Smooth muscle cell (in vitro differentiated cells): ENCODE measurements at regions not wholly inside any gene's neighbourhood (a gene's known extent, or its start where the extent isn't known, plus 50 kb on each side); places are given as distances from the start of the nearest gene placed in this dataset.

Source experiments
- DNase-seq: peaks from one replicate; lab custom pipeline; 2025; ENCODE audit not compliant: unreplicated experiment; lab: John Stamatoyannopoulos, UW
- H2AFZ ChIP-seq: fragments of 200-600 bp; sonication (generic); 2 replicates; pipeline ENCODE4 v1.6.0; 2016; ENCODE audit warnings: antibody characterized with exemption, low read depth, mild to moderate bottlenecking
- H3F3A ChIP-seq: fragments of 200-600 bp; sonication (generic); 2 replicates; pipeline ENCODE4 v1.6.0; 2017; ENCODE audit warnings: antibody characterized with exemption, low read depth
- H3K27ac ChIP-seq: fragments of 200-600 bp; sonication (generic); 2 replicates; pipeline ENCODE4 v1.5.1; 2016; ENCODE audit warnings: low read depth, mild to moderate bottlenecking
- H3K27me3 ChIP-seq: fragments of 200-600 bp; sonication (generic); 2 replicates; pipeline ENCODE4 v1.6.1; 2016; ENCODE audit warnings: low read depth, mild to moderate bottlenecking
- H3K36me3 ChIP-seq: fragments of 200-600 bp; sonication (generic); 2 replicates; pipeline ENCODE4 v1.5.1; 2016; ENCODE audit warnings: low read depth
- H3K4me1 ChIP-seq: fragments of 200-600 bp; sonication (generic); 2 replicates; pipeline ENCODE4 v1.5.1; 2016; ENCODE audit warnings: low read depth
- H3K4me2 ChIP-seq: fragments of 200-600 bp; sonication (generic); 2 replicates; pipeline ENCODE4 v1.6.0; 2016; ENCODE audit warnings: mild to moderate bottlenecking
- H3K4me3 ChIP-seq: fragments of 200-600 bp; sonication (generic); 2 replicates; pipeline ENCODE4 v1.5.1; 2016; ENCODE audit warnings: mild to moderate bottlenecking
- H3K79me2 ChIP-seq: fragments of 200-600 bp; sonication (generic); 2 replicates; pipeline ENCODE4 v1.6.0; 2016; ENCODE audit warnings: low read depth, mild to moderate bottlenecking
- H3K9ac ChIP-seq: fragments of 200-600 bp; sonication (generic); 2 replicates; pipeline ENCODE4 v1.6.0; 2016; ENCODE audit warnings: low read depth
- H3K9me3 ChIP-seq: fragments of 200-600 bp; sonication (generic); replicated peaks from 2 replicates; pipeline ENCODE4 v1.5.1; 2016; ENCODE audit warnings: low read depth
- H4K20me1 ChIP-seq: fragments of 200-600 bp; sonication (generic); 2 replicates; pipeline ENCODE4 v1.6.0; 2016; ENCODE audit warnings: low read depth
- CTCF ChIP-seq: fragments of 200-600 bp; sonication (generic); IDR thresholded peaks from 2 replicates; pipeline ENCODE4 v1.5.1; 2017; ENCODE audit warnings: borderline replicate concordance, mild to moderate bottlenecking, antibody characterized with exemption; ENCODE audit not compliant: insufficient read depth, poor library complexity, severe bottlenecking
- WGBS: methylation state at CpG from one replicate; pipeline ENCODE4 v1.1.7; 2016; ENCODE audit warnings: low lambda C conversion rate; 5-methylcytosine and 5-hydroxymethylcytosine counted together

- Histone ChIP-seq H3K4me1 (no peaks in the 10 kb centered on the region), H4K20me1 (no peaks in the 10 kb centered on the region), H3K4me2 (no peak overlapping the region), H2AFZ (no peak overlapping the region), H3K27ac (no peak overlapping the region), H3K36me3 (no peaks in the 10 kb centered on the region), H3K4me3 (no peak overlapping the region), H3F3A (no peaks in the 10 kb centered on the region), H3K9ac (no peak overlapping the region), H3K27me3 (no peaks in the 10 kb centered on the region), H3K79me2 (no peaks in the 10 kb centered on the region), H3K9me3 (no peaks in the 10 kb centered on the region)
- no peak for DNase-seq
- no peak for TF ChIP-seq CTCF
- WGBS = 95% methylated on average over 7 of the region's 7 CpGs
These were observed 502.9 kb upstream of the ID2 start for GRCh38 chr2:8178911-8179310.

- no peak for TF ChIP-seq CTCF
- no peak overlapping the region for H3K4me2 ChIP-seq
- no peaks in the 10 kb centered on the region for H4K20me1 ChIP-seq
- H3K27me3 ChIP-seq = no peaks in the 10 kb centered on the region
- H3K79me2 ChIP-seq = no peaks in the 10 kb centered on the region
- no peaks in the 10 kb centered on the region for H3K36me3 ChIP-seq
- H3K4me3 ChIP-seq = no peak overlapping the region
- H3K9ac ChIP-seq = no peak overlapping the region
- 89% methylated on average over 6 of the region's 6 CpGs for WGBS
- H3K9me3 ChIP-seq = peaks cover 3% of the 10 kb centered on the region
- no peak overlapping the region for H3K27ac ChIP-seq
- no peak overlapping the region for H2AFZ ChIP-seq
- no peaks in the 10 kb centered on the region for H3F3A ChIP-seq
- DNase-seq = no peak
- peaks cover 25% of the 10 kb centered on the region for H3K4me1 ChIP-seq
These were observed 492.5 kb upstream of the ID2 start for GRCh38 chr2:8189316-8189715.

DNA sequence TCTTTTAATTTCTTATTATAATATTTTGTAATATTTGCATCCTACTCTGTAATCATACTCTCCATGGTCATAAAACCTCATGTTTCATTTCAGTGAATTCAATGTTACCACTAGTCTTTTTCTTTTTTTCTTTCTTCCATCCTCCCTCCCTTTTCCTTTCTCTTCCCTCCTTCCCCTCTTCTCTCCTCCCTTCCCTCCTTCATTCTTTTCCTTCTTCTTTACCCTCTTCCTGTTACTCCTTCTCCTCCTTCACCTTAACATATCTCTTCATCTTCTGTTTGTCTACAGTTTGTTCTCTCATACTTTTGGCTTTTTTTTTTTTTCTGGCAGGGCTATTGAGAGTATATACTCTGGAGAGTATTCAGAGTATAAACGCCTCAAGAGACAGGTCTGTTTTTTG lies 491.6 kb upstream of the ID2 start:
- no peaks in the 10 kb centered on the region for H3K27me3 ChIP-seq
- no peak overlapping the region for H3K27ac ChIP-seq
- no peak for DNase-seq
- H4K20me1 ChIP-seq = no peaks in the 10 kb centered on the region
- TF ChIP-seq CTCF = no peak
- H3F3A ChIP-seq = no peaks in the 10 kb centered on the region
- H3K9me3 ChIP-seq = peaks cover 3% of the 10 kb centered on the region
- peaks cover 32% of the 10 kb centered on the region for H3K4me1 ChIP-seq
- no peak overlapping the region for H2AFZ ChIP-seq
- 85% methylated on average over 1 of the region's 1 CpG for WGBS
- H3K4me3 ChIP-seq = no peak overlapping the region
- H3K9ac ChIP-seq = no peak overlapping the region
- H3K79me2 ChIP-seq = no peaks in the 10 kb centered on the region
- no peaks in the 10 kb centered on the region for H3K36me3 ChIP-seq
- no peak overlapping the region for H3K4me2 ChIP-seq

- Histone ChIP-seq H3K79me2 (no peaks in the 10 kb centered on the region), H3K4me2 (no peak overlapping the region), H3K27me3 (no peaks in the 10 kb centered on the region), H3F3A (no peaks in the 10 kb centered on the region), H3K9me3 (no peaks in the 10 kb centered on the region), H4K20me1 (no peaks in the 10 kb centered on the region), H3K36me3 (no peaks in the 10 kb centered on the region), H3K9ac (no peak overlapping the region), H3K27ac (no peak overlapping the region), H3K4me1 (peaks cover 32% of the 10 kb centered on the region), H3K4me3 (no peak overlapping the region), H2AFZ (no peak overlapping the region)
- TF ChIP-seq CTCF = no peak
- 84% methylated on average over 4 of the region's 4 CpGs for WGBS
- DNase-seq = no peak
These were observed 490.4 kb upstream of the ID2 start for GRCh38 chr2:8191427-8191826.
